ENCODE measurements at regions not wholly inside any gene's neighbourhood (a gene's known extent, or its start where the extent isn't known, plus 50 kb on each side); places are given as distances from the start of the nearest gene placed in this dataset.

DNA sequence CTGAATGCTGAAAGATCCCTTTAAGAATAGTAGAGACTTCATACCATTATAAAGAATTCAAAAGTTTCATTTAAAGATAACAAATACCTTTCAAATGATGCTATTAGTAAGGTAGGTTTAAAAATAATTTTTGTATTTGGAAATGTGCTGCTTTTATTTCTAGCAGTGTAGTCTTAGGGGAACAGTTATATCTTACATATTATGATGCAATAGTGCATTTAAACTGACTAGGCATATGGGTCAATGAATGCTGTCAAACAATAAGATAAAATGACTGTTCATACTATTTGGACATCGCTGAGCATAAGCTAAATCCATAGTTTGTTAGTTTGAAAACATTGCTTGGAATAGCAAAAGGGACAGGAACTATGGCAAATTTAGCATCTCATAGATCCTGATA, 354.8 kb upstream of the SEMA3A start:
- Mint-ChIP-seq H3K27ac (no peak overlapping the region), H3K4me3 (no peak overlapping the region), H3K4me1 (ENCODE audit: unreplicated experiment) (peaks cover 12% of the 10 kb centered on the region), H3K9me3 (peaks cover 14% of the 10 kb centered on the region), H3K27me3 (no peaks in the 10 kb centered on the region), H3K36me3 (peaks cover 1% of the 10 kb centered on the region)
- TF ChIP-seq, protein P1, sequence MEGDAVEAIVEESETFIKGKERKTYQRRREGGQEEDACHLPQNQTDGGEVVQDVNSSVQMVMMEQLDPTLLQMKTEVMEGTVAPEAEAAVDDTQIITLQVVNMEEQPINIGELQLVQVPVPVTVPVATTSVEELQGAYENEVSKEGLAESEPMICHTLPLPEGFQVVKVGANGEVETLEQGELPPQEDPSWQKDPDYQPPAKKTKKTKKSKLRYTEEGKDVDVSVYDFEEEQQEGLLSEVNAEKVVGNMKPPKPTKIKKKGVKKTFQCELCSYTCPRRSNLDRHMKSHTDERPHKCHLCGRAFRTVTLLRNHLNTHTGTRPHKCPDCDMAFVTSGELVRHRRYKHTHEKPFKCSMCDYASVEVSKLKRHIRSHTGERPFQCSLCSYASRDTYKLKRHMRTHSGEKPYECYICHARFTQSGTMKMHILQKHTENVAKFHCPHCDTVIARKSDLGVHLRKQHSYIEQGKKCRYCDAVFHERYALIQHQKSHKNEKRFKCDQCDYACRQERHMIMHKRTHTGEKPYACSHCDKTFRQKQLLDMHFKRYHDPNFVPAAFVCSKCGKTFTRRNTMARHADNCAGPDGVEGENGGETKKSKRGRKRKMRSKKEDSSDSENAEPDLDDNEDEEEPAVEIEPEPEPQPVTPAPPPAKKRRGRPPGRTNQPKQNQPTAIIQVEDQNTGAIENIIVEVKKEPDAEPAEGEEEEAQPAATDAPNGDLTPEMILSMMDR (conservative IDR thresholded peaks at IDR 0.05), result no peak
- no peak for DNase-seq (ENCODE audit: extremely low spot score, unreplicated experiment)

- Mint-ChIP-seq H3K4me1 (ENCODE audit: unreplicated experiment) (peaks cover 12% of the 10 kb centered on the region), H3K4me3 (no peak overlapping the region), H3K9me3 (peaks cover 11% of the 10 kb centered on the region), H3K27ac (no peak overlapping the region), H3K27me3 (no peaks in the 10 kb centered on the region), H3K36me3 (no peaks in the 10 kb centered on the region)
- DNase-seq (ENCODE audit: extremely low spot score, unreplicated experiment), result no peak
- TF ChIP-seq, protein P1 (conservative IDR thresholded peaks at IDR 0.05), result no peak
These were observed 354.1 kb upstream of the SEMA3A start for GRCh38 chr7:84548366-84549365.

DNA sequence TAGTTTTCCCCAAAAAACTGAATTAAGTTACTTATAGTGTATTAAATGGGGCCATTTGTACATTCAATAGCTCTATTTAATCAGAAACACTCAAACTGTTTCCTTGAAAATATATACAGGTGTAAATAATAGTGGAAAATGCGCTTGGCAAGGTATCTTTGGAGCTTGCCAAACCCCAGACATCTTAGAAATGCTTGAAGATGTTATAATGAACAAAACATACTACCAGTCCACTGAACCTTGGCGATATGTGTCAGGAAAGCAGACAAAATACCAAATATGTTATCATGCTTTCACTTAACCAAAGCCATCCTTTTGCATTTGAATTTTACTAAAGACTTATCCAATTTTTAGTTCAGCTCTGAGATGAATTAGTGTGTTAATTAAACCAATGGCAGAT, 352.7 kb upstream of the SEMA3A start:
- H3K4me3 Mint-ChIP-seq, result no peak overlapping the region
- H3K9me3 Mint-ChIP-seq, result peaks cover 5% of the 10 kb centered on the region
- TF ChIP-seq, protein P1 (conservative IDR thresholded peaks at IDR 0.05), result no peak
- no peaks in the 10 kb centered on the region for H3K27me3 Mint-ChIP-seq
- no peak overlapping the region for H3K27ac Mint-ChIP-seq
- no peaks in the 10 kb centered on the region for H3K36me3 Mint-ChIP-seq
- no peak for DNase-seq (ENCODE audit: extremely low spot score, unreplicated experiment)
- peaks cover 12% of the 10 kb centered on the region for H3K4me1 Mint-ChIP-seq (ENCODE audit: unreplicated experiment)

- H3K36me3 Mint-ChIP-seq, result no peaks in the 10 kb centered on the region
- H3K9me3 Mint-ChIP-seq, result no peaks in the 10 kb centered on the region
- H3K4me3 Mint-ChIP-seq, result no peak overlapping the region
These were observed 351.8 kb upstream of the SEMA3A start for GRCh38 chr7:84546403-84546802.

DNA sequence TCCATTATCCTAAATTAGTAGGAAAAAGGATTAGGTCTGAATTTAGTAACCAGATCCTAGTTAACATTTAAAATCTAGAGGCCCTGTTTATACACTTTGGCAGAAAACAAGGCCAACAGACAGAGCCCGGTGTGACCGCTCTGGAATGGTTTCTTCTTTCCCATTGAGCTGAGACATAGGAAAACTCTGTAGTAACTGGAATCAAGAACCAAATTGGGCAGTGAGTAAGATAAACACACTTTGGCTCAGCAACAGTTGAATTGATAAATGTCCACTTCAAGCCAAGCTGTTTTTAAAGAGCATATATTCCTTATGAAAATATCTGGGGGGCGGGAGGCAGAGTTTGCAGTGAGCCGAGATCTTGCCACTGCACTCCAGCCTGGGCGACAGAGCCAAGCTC, 343.7 kb upstream of the SEMA3A start:
- Mint-ChIP-seq H3K27ac (no peak overlapping the region), H3K27me3 (no peaks in the 10 kb centered on the region), H3K9me3 (peaks cover 4% of the 10 kb centered on the region), H3K36me3 (no peaks in the 10 kb centered on the region), H3K4me1 (ENCODE audit: unreplicated experiment) (peaks cover 24% of the 10 kb centered on the region), H3K4me3 (no peak overlapping the region)
- TF ChIP-seq, protein P1 (conservative IDR thresholded peaks at IDR 0.05), result no peak
- DNase-seq (ENCODE audit: extremely low spot score, unreplicated experiment), result no peak

More at GRCh38 chr7:84546403-84546802, 351.8 kb upstream of the SEMA3A start:
- no peak for DNase-seq (ENCODE audit: extremely low spot score, unreplicated experiment)
- no peaks in the 10 kb centered on the region for H3K27me3 Mint-ChIP-seq
- H3K4me1 Mint-ChIP-seq (ENCODE audit: unreplicated experiment), result peaks cover 12% of the 10 kb centered on the region
- H3K27ac Mint-ChIP-seq, result no peak overlapping the region
- TF ChIP-seq, protein P1 (conservative IDR thresholded peaks at IDR 0.05), result no peak

Measured in type B pancreatic cell (in vitro differentiated cells).